ENCODE measurements at regions not wholly inside any gene's neighbourhood (a gene's known extent, or its start where the extent isn't known, plus 50 kb on each side); places are given as distances from the start of the nearest gene placed in this dataset.

- DNase-seq (ENCODE audit: low read depth in 2 of 2): no peak
Observed at GRCh38 chr2:45068571-45069140, 59.4 kb upstream of the SIX2 start.

- no peak for DNase-seq (ENCODE audit: low read depth in 2 of 2)
Observed at GRCh38 chr2:45067859-45068570, 58.8 kb upstream of the SIX2 start.
